HEK293 (cell line): ENCODE measurements at regions not wholly inside any gene's neighbourhood (a gene's known extent, or its start where the extent isn't known, plus 50 kb on each side); places are given as distances from the start of the nearest gene placed in this dataset.

Experiments
- CTCF ChIA-PET: fragments of 350-600 bp; formaldehyde crosslinking; extraction: SDS; loops from one replicate; lab custom pipeline; 2021; ENCODE audit warnings: antibody characterized with exemption; lab: Yijun Ruan, JAX
- POLR2A ChIA-PET: fragments of 300-600 bp; formaldehyde crosslinking; extraction: SDS; loops from one replicate; lab custom pipeline; 2020; ENCODE audit warnings: antibody characterized with exemption, inconsistent platforms; lab: Yijun Ruan, JAX
- H3K27ac ChIP-seq: fragments of 200-500 bp; sonication (Bioruptor generic); 2 replicates; pipeline ENCODE4 v1.5.1; 2014; ENCODE audit warnings: low read depth, low read length, control low read depth, inconsistent platforms; ENCODE audit errors: extremely low read depth
- H3K36me3 ChIP-seq, 2 experiments: fragments of 200-500 bp in 1 of 2; sonication (Bioruptor generic) in 1 of 2; 1 replicate in 1 of 2; 2 replicates in 1 of 2; pipeline ENCODE4 v1.5.1; 2014 to 2017; ENCODE audit warnings: inconsistent platforms in 2 of 2, low read length in 2 of 2; ENCODE audit not compliant: control insufficient read depth in 2 of 2, insufficient read depth in 1 of 2
- H3K4me1 ChIP-seq: fragments of 200-500 bp; sonication (Bioruptor generic); 2 replicates; pipeline ENCODE4 v1.5.1; 2014; ENCODE audit warnings: mild to moderate bottlenecking, low read length, inconsistent platforms; ENCODE audit not compliant: control insufficient read depth, insufficient read depth
- H3K4me3 ChIP-seq: 2 replicates; pipeline ENCODE4 v1.5.1; 2011; ENCODE audit warnings: low read depth, mild to moderate bottlenecking, control low read depth, low read length, moderate library complexity
- H3K9me3 ChIP-seq: fragments of 200-500 bp; sonication (Bioruptor generic); 2 replicates; pipeline ENCODE4 v1.5.1; 2014; ENCODE audit warnings: low read depth, low read length, inconsistent platforms; ENCODE audit not compliant: control insufficient read depth, insufficient read depth
- BCL11A ChIP-seq: fragments of 450-650 bp; formaldehyde crosslinking; IDR thresholded peaks from 2 replicates; pipeline ENCODE4 v1.5.1; 2016; ENCODE audit warnings: low read depth, missing biosample characterization, missing genetic modification characterization
- GFI1B ChIP-seq: fragments of 450-650 bp; formaldehyde crosslinking; IDR thresholded peaks from 2 replicates; pipeline ENCODE4 v1.5.1; 2016; ENCODE audit warnings: missing biosample characterization, missing genetic modification characterization
- MYNN ChIP-seq: fragments of 450-650 bp; formaldehyde crosslinking; IDR thresholded peaks from 2 replicates; pipeline ENCODE4 v1.5.1; 2016; ENCODE audit warnings: missing biosample characterization, missing genetic modification characterization, borderline replicate concordance
- PRDM1 ChIP-seq: fragments of 450-650 bp; formaldehyde crosslinking; IDR thresholded peaks from 2 replicates; pipeline ENCODE4; 2016; ENCODE audit warnings: missing biosample characterization, missing genetic modification characterization
- SALL2 ChIP-seq: fragments of 450-650 bp; formaldehyde crosslinking; IDR thresholded peaks from 2 replicates; pipeline ENCODE4 v1.5.0; 2017; ENCODE audit warnings: missing biosample characterization, mild to moderate bottlenecking, missing genetic modification characterization, borderline replicate concordance
- SP3 ChIP-seq: fragments of 450-650 bp; formaldehyde crosslinking; IDR thresholded peaks from 2 replicates; pipeline ENCODE4 v1.5.1; 2016; ENCODE audit warnings: missing biosample characterization, missing genetic modification characterization
- ZBTB48 ChIP-seq: fragments of 450-650 bp; formaldehyde crosslinking; IDR thresholded peaks from 2 replicates; pipeline ENCODE4 v1.5.1; 2016; ENCODE audit warnings: missing biosample characterization, missing genetic modification characterization
- ZBTB8A ChIP-seq: fragments of 450-650 bp; formaldehyde crosslinking; IDR thresholded peaks from 2 replicates; pipeline ENCODE4 v1.5.1; 2016; ENCODE audit warnings: missing biosample characterization, missing genetic modification characterization
- ZEB2 ChIP-seq: fragments of 450-650 bp; formaldehyde crosslinking; IDR thresholded peaks from 2 replicates; pipeline ENCODE4 v1.5.1; 2016; ENCODE audit warnings: missing biosample characterization, missing genetic modification characterization
- ZFP41 ChIP-seq: fragments of 450-650 bp; formaldehyde crosslinking; IDR thresholded peaks from 2 replicates; pipeline ENCODE4 v1.5.1; 2016; ENCODE audit warnings: missing biosample characterization, missing genetic modification characterization, borderline replicate concordance
- ZNF133 ChIP-seq: fragments of 450-650 bp; formaldehyde crosslinking; IDR thresholded peaks from 2 replicates; pipeline ENCODE4 v1.5.1; 2016; ENCODE audit warnings: missing biosample characterization, missing genetic modification characterization
- ZNF138 ChIP-seq: fragments of 450-650 bp; formaldehyde crosslinking; IDR thresholded peaks from 2 replicates; pipeline ENCODE4 v1.5.1; 2016; ENCODE audit warnings: missing biosample characterization, missing genetic modification characterization, borderline replicate concordance
- ZNF169 ChIP-seq: fragments of 450-650 bp; formaldehyde crosslinking; IDR thresholded peaks from 2 replicates; pipeline ENCODE4 v1.5.1; 2016; ENCODE audit warnings: missing biosample characterization, missing genetic modification characterization
- ZNF174 ChIP-seq: fragments of 450-650 bp; formaldehyde crosslinking; IDR thresholded peaks from 2 replicates; pipeline ENCODE4 v1.5.0; 2017; ENCODE audit warnings: missing biosample characterization, mild to moderate bottlenecking, missing genetic modification characterization
- ZNF19 ChIP-seq: fragments of 450-650 bp; formaldehyde crosslinking; IDR thresholded peaks from 2 replicates; pipeline ENCODE4; 2016; ENCODE audit warnings: missing biosample characterization, missing genetic modification characterization, low read depth
- ZNF266 ChIP-seq: fragments of 450-650 bp; formaldehyde crosslinking; IDR thresholded peaks from 2 replicates; pipeline ENCODE4 v1.5.1; 2016; ENCODE audit warnings: missing biosample characterization, missing genetic modification characterization, low read depth
- ZNF302 ChIP-seq: fragments of 450-650 bp; formaldehyde crosslinking; IDR thresholded peaks from 2 replicates; pipeline ENCODE4 v1.5.1; 2016; ENCODE audit warnings: missing biosample characterization, missing genetic modification characterization, low read depth
- ZNF394 ChIP-seq: fragments of 450-650 bp; formaldehyde crosslinking; IDR thresholded peaks from 2 replicates; pipeline ENCODE4 v1.5.1; 2016; ENCODE audit warnings: missing biosample characterization, missing genetic modification characterization, mild to moderate bottlenecking, moderate library complexity, borderline replicate concordance
- ZNF426 ChIP-seq: fragments of 450-650 bp; formaldehyde crosslinking; IDR thresholded peaks from 2 replicates; pipeline ENCODE4 v1.5.1; 2017; ENCODE audit warnings: missing biosample characterization, missing genetic modification characterization, mild to moderate bottlenecking, inconsistent platforms, moderate library complexity
- ZNF510 ChIP-seq: fragments of 450-650 bp; formaldehyde crosslinking; IDR thresholded peaks from 2 replicates; pipeline ENCODE4 v1.5.1; 2018; ENCODE audit warnings: mild to moderate bottlenecking, missing genetic modification characterization, missing biosample characterization; ENCODE audit not compliant: insufficient replicate concordance
- ZNF544 ChIP-seq: fragments of 450-650 bp; formaldehyde crosslinking; IDR thresholded peaks from 2 replicates; pipeline ENCODE4 v1.5.0; 2017; ENCODE audit warnings: missing biosample characterization, missing genetic modification characterization
- ZNF555 ChIP-seq: fragments of 450-650 bp; formaldehyde crosslinking; conservative IDR thresholded peaks from 2 replicates; pipeline ENCODE4 v1.5.1; 2017; ENCODE audit warnings: missing biosample characterization, mild to moderate bottlenecking, missing genetic modification characterization, inconsistent platforms
- ZNF596 ChIP-seq: fragments of 450-650 bp; IDR thresholded peaks from 2 replicates; pipeline ENCODE4 v1.5.0; 2018; ENCODE audit warnings: missing biosample characterization, mild to moderate bottlenecking, missing genetic modification characterization, moderate library complexity
- ZNF670 ChIP-seq: fragments of 450-650 bp; formaldehyde crosslinking; IDR thresholded peaks from 2 replicates; pipeline ENCODE4 v1.5.1; 2016; ENCODE audit warnings: missing biosample characterization, missing genetic modification characterization, low read depth
- ZNF843 ChIP-seq: fragments of 450-650 bp; formaldehyde crosslinking; IDR thresholded peaks from 2 replicates; pipeline ENCODE4 v1.5.1; 2016; ENCODE audit warnings: missing biosample characterization, missing genetic modification characterization
- ZSCAN18 ChIP-seq: fragments of 450-650 bp; formaldehyde crosslinking; IDR thresholded peaks from 2 replicates; pipeline ENCODE4 v1.5.1; 2016; ENCODE audit warnings: missing biosample characterization, missing genetic modification characterization
- ZSCAN30 ChIP-seq: fragments of 450-650 bp; IDR thresholded peaks from 2 replicates; pipeline ENCODE4 v1.5.1; 2018; ENCODE audit warnings: missing biosample characterization, mild to moderate bottlenecking, missing genetic modification characterization, moderate library complexity
- TF ChIP-seq, protein P1 (sequence below): fragments of 450-650 bp; formaldehyde crosslinking; IDR thresholded peaks from 2 replicates; pipeline ENCODE4 v1.5.1; 2016; ENCODE audit warnings: missing biosample characterization, missing genetic modification characterization
- TF ChIP-seq, protein P2 (sequence below): fragments of 450-650 bp; formaldehyde crosslinking; IDR thresholded peaks from 2 replicates; pipeline ENCODE4 v1.5.1; 2016; ENCODE audit warnings: missing biosample characterization, missing genetic modification characterization
- TF ChIP-seq, protein P3 (sequence below): fragments of 450-650 bp; formaldehyde crosslinking; optimal IDR thresholded peaks from 2 replicates; pipeline ENCODE3; 2016; ENCODE audit warnings: missing biosample characterization, mild to moderate bottlenecking, missing genetic modification characterization

DNA sequence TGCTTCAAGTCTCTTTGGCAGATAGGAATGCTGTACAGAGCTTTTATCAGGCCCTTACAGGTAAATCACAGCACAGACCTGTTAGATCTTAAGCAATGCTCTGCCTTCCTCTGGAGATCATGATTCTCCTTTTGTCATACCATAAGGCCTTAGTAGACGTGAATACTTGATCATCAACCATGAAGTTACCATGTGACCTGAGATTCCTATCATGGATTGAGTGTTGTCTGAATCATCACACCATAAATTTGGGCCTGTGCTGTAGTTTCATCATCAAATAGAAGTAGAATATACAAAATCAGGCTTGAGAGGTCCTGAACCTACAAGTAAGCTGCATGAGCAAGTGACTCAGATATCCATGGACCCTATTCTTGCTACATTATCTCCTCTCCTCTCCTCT, 466.8 kb upstream of the INTU start:
- Histone ChIP-seq H3K9me3 (no peaks in the 10 kb centered on the region), H3K36me3 (no peaks in the 10 kb centered on the region), H3K27ac (no peak overlapping the region), H3K4me1 (no peaks in the 10 kb centered on the region), H3K4me3 (no peak overlapping the region)
- TF ChIP-seq SP3, result no peak
- TF ChIP-seq ZNF302 (tag by site-specific recombination), result no peak
- no peak for TF ChIP-seq SALL2 (tag by site-specific recombination)
- TF ChIP-seq, protein P1, sequence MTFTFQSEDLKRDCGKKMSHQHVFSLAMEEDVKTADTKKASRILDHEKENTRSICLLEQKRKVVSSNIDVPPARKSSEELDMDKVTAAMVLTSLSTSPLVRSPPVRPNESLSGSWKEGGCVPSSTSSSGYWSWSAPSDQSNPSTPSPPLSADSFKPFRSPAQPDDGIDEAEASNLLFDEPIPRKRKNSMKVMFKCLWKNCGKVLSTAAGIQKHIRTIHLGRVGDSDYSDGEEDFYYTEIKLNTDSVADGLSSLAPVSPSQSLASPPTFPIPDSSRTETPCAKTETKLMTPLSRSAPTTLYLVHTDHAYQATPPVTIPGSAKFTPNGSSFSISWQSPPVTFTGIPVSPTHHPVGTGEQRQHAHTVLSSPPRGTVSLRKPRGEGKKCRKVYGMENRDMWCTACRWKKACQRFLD (tag by site-specific recombination), result no peak
- TF ChIP-seq ZNF670 (tag by site-specific recombination), result no peak
- TF ChIP-seq ZSCAN30, result no peak
- TF ChIP-seq, protein P2, sequence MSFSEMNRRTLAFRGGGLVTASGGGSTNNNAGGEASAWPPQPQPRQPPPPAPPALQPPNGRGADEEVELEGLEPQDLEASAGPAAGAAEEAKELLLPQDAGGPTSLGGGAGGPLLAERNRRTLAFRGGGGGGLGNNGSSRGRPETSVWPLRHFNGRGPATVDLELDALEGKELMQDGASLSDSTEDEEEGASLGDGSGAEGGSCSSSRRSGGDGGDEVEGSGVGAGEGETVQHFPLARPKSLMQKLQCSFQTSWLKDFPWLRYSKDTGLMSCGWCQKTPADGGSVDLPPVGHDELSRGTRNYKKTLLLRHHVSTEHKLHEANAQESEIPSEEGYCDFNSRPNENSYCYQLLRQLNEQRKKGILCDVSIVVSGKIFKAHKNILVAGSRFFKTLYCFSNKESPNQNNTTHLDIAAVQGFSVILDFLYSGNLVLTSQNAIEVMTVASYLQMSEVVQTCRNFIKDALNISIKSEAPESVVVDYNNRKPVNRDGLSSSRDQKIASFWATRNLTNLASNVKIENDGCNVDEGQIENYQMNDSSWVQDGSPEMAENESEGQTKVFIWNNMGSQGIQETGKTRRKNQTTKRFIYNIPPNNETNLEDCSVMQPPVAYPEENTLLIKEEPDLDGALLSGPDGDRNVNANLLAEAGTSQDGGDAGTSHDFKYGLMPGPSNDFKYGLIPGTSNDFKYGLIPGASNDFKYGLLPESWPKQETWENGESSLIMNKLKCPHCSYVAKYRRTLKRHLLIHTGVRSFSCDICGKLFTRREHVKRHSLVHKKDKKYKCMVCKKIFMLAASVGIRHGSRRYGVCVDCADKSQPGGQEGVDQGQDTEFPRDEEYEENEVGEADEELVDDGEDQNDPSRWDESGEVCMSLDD (tag by site-specific recombination), result no peak
- no peak for TF ChIP-seq ZFP41
- no peak for TF ChIP-seq ZBTB48 (tag by site-specific recombination)
- no peak for TF ChIP-seq ZNF843
- TF ChIP-seq ZBTB8A (tag by site-specific recombination), result no peak
- no peak for TF ChIP-seq ZNF544 (tag by site-specific recombination)
- TF ChIP-seq MYNN, result no peak
- TF ChIP-seq, protein P3, sequence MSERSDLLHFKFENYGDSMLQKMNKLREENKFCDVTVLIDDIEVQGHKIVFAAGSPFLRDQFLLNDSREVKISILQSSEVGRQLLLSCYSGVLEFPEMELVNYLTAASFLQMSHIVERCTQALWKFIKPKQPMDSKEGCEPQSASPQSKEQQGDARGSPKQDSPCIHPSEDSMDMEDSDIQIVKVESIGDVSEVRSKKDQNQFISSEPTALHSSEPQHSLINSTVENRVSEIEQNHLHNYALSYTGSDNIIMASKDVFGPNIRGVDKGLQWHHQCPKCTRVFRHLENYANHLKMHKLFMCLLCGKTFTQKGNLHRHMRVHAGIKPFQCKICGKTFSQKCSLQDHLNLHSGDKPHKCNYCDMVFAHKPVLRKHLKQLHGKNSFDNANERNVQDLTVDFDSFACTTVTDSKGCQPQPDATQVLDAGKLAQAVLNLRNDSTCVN (tag by site-specific recombination), result no peak
- no peak for TF ChIP-seq ZNF133 (tag by site-specific recombination)
- no peak for TF ChIP-seq ZNF426
- TF ChIP-seq ZNF555 (tag by site-specific recombination), result no peak
- TF ChIP-seq ZNF174 (tag by site-specific recombination), result no peak
- TF ChIP-seq ZNF19, result no peak
- CTCF ChIA-PET, result no interaction called here
- POLR2A ChIA-PET, result no interaction called here

DNA sequence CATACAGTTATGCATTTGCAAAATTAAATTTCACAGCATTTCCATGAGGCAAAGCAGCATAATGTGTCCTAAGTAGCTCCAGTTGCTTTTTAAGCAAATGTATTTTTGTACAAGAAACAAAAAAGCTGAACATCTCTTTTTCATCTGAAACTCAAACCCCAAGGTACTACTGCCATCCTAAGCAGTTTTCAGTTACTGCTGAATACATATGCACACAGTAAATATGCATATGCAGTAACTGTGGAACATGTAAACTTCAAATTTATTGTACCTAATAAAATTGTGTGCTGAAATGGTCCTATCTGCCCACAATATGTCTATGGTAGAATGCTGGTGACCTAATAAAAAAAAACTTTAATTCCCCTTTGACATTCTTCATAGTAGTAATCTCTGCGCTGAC, 458.6 kb upstream of the INTU start:
- Histone ChIP-seq H3K4me3 (no peak overlapping the region), H3K36me3 (no peaks in the 10 kb centered on the region), H3K4me1 (no peaks in the 10 kb centered on the region), H3K27ac (no peak overlapping the region), H3K9me3 (no peaks in the 10 kb centered on the region)
- POLR2A ChIA-PET, result no interaction called here
- CTCF ChIA-PET, result no interaction called here
- TF ChIP-seq ZNF169 (tag by site-specific recombination), result no peak
- no peak for TF ChIP-seq ZEB2 (tag by site-specific recombination)
- no peak for TF ChIP-seq BCL11A (tag by site-specific recombination)
- no peak for TF ChIP-seq ZNF266 (tag by site-specific recombination)
- no peak for TF ChIP-seq ZSCAN18 (tag by site-specific recombination)
- no peak for TF ChIP-seq GFI1B (tag by site-specific recombination)
- TF ChIP-seq ZNF510 (tag by site-specific recombination), result no peak
- no peak for TF ChIP-seq ZNF596 (tag by site-specific recombination)
- no peak for TF ChIP-seq PRDM1
- TF ChIP-seq ZNF394 (tag by site-specific recombination), result no peak
- no peak for TF ChIP-seq ZNF138 (tag by site-specific recombination)
